OCI-LY3 (cell line): ENCODE measurements at regions not wholly inside any gene's neighbourhood (a gene's known extent, or its start where the extent isn't known, plus 50 kb on each side); places are given as distances from the start of the nearest gene placed in this dataset.
"Not testable (repeated sequence)": the region's sequence is repeated elsewhere in the genome, so short reads cannot be mapped to it uniquely, and the experiment has no call there.

ENCODE experiments used
- H2AFZ ChIP-seq: fragments of 200-600, 300-600 bp; shearing (Covaris generic); 2 replicates; pipeline ENCODE4 v1.6.0; 2014; ENCODE audit warnings: antibody characterized with exemption, low read depth, low read length
- H3K27ac ChIP-seq: fragments of 200-600, 300-600 bp; sonication (generic); 2 replicates; pipeline ENCODE4 v1.5.1; 2014; ENCODE audit warnings: mild to moderate bottlenecking, low read length, moderate library complexity, mixed read lengths
- H3K27me3 ChIP-seq: fragments of 200-600, 300-600 bp; sonication (generic); 2 replicates; pipeline ENCODE4 v1.6.1; 2014; ENCODE audit warnings: low read depth, low read length, mixed read lengths
- H3K36me3 ChIP-seq: fragments of 200-600, 300-600 bp; sonication (generic); replicated peaks from 2 replicates; pipeline ENCODE3; 2014; ENCODE audit warnings: low read depth, low read length, mixed read lengths
- H3K4me1 ChIP-seq: fragments of 300-600, 200-600 bp; sonication (generic); 2 replicates; pipeline ENCODE4 v1.6.1; 2014; ENCODE audit warnings: low read length, mixed read lengths
- H3K4me2 ChIP-seq: fragments of 200-600, 300-600 bp; sonication (generic); 2 replicates; pipeline ENCODE4 v1.6.1; 2014; ENCODE audit warnings: low read length, mixed read lengths
- H3K4me3 ChIP-seq: fragments of 300-600, 200-600 bp; sonication (generic); 2 replicates; pipeline ENCODE4 v1.5.1; 2014; ENCODE audit warnings: antibody characterized with exemption, mild to moderate bottlenecking, low read length, moderate library complexity
- H3K79me2 ChIP-seq: fragments of 300-600, 200-600 bp; shearing (Covaris generic); 2 replicates; pipeline ENCODE4 v1.6.1; 2014; ENCODE audit warnings: mild to moderate bottlenecking, low read length, mixed read lengths
- H3K9ac ChIP-seq: fragments of 300-600, 200-600 bp; shearing (Covaris generic); 2 replicates; pipeline ENCODE4 v1.6.0; 2014; ENCODE audit warnings: mild to moderate bottlenecking, low read length, moderate library complexity
- H3K9me3 ChIP-seq: fragments of 200-600, 300-600 bp; shearing (Covaris generic); 2 replicates; pipeline ENCODE4 v1.6.1; 2014; ENCODE audit warnings: low read length, mixed read lengths; ENCODE audit not compliant: insufficient read depth
- H4K20me1 ChIP-seq: fragments of 200-600, 300-600 bp; sonication (generic); 2 replicates; pipeline ENCODE4 v1.6.1; 2016; ENCODE audit warnings: low read length, mixed read lengths; ENCODE audit not compliant: insufficient read depth
- EZH2phosphoT487 ChIP-seq: fragments of 200-600 bp; shearing (Covaris generic); IDR thresholded peaks from 2 replicates; pipeline ENCODE4 v1.6.1; 2018; ENCODE audit warnings: antibody characterized with exemption, mixed run types, low read depth
- TF ChIP-seq, protein P1 (sequence below): fragments of 200-600, 300-600 bp; sonication (generic); IDR thresholded peaks from 2 replicates; pipeline ENCODE4 v1.5.1; 2014; ENCODE audit warnings: antibody characterized with exemption, low read length, low read depth

DNA sequence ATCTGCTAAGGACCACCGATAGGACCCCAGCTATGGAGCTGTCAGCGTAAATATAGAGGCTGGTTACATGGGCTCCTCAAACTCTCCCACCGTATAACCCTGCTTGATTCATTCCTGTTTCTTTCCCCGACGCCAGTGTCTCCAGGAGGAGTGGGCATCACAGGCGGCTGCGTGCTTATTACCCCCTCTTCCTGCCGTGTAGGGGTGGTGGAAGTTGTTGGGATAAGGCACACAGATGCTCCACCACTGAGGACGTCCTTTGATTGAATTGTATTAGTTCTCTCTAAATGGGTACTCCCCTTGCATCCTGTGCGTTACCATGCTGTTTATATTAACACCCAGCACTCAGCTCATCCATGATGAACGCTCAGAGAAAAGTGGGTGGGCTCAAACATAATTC is 104.6 kb downstream of the ZBTB18 start:
- H3K79me2 ChIP-seq, result no peaks in the 10 kb centered on the region
- no peaks in the 10 kb centered on the region; the same call in 1 of the 2 replicates for H3K4me1 ChIP-seq
- H3K9ac ChIP-seq, result no peak overlapping the region
- H2AFZ ChIP-seq, result no peak overlapping the region
- H3K9me3 ChIP-seq, result no peaks in the 10 kb centered on the region
- no peak overlapping the region for H3K27ac ChIP-seq
- no peak overlapping the region for H3K4me2 ChIP-seq
- H3K36me3 ChIP-seq, result no peaks in the 10 kb centered on the region
- no peak overlapping the region for H3K4me3 ChIP-seq
- TF ChIP-seq EZH2phosphoT487, result no peak
- TF ChIP-seq, protein P1, sequence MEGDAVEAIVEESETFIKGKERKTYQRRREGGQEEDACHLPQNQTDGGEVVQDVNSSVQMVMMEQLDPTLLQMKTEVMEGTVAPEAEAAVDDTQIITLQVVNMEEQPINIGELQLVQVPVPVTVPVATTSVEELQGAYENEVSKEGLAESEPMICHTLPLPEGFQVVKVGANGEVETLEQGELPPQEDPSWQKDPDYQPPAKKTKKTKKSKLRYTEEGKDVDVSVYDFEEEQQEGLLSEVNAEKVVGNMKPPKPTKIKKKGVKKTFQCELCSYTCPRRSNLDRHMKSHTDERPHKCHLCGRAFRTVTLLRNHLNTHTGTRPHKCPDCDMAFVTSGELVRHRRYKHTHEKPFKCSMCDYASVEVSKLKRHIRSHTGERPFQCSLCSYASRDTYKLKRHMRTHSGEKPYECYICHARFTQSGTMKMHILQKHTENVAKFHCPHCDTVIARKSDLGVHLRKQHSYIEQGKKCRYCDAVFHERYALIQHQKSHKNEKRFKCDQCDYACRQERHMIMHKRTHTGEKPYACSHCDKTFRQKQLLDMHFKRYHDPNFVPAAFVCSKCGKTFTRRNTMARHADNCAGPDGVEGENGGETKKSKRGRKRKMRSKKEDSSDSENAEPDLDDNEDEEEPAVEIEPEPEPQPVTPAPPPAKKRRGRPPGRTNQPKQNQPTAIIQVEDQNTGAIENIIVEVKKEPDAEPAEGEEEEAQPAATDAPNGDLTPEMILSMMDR, result no peak
- H4K20me1 ChIP-seq, result no peaks in the 10 kb centered on the region
- H3K27me3 ChIP-seq, result peaks cover 17% of the 10 kb centered on the region; the same call in 1 of the 2 replicates

DNA sequence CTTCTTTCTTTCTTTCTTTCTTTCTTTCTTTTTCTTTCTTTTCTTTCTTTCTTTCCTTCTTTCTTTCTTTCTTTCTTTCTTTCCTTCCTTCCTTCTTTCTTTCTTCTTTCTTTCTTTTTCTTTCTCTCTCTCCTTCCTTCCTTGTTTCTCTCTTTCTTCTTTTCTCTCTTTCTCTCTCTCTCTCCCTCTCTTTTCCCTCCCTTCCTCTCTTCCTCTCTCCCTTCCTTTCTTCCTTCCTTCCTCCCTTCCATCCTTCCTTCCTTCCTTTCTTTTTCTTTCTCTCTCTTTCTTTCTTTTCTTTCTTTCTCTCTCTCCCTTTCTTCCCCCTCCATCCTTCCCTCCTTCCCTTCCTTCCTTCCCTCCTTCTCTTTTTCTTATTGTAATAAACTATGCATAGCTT is 105.5 kb downstream of the ZBTB18 start:
- H3K79me2 ChIP-seq, H2AFZ ChIP-seq, H3K9me3 ChIP-seq, H4K20me1 ChIP-seq, H3K9ac ChIP-seq, H3K36me3 ChIP-seq, H3K4me1 ChIP-seq, H3K27ac ChIP-seq, H3K4me3 ChIP-seq, H3K4me2 ChIP-seq: not testable (repeated sequence)
- peaks cover 17% of the 10 kb centered on the region; the same call in 1 of the 2 replicates for H3K27me3 ChIP-seq

DNA sequence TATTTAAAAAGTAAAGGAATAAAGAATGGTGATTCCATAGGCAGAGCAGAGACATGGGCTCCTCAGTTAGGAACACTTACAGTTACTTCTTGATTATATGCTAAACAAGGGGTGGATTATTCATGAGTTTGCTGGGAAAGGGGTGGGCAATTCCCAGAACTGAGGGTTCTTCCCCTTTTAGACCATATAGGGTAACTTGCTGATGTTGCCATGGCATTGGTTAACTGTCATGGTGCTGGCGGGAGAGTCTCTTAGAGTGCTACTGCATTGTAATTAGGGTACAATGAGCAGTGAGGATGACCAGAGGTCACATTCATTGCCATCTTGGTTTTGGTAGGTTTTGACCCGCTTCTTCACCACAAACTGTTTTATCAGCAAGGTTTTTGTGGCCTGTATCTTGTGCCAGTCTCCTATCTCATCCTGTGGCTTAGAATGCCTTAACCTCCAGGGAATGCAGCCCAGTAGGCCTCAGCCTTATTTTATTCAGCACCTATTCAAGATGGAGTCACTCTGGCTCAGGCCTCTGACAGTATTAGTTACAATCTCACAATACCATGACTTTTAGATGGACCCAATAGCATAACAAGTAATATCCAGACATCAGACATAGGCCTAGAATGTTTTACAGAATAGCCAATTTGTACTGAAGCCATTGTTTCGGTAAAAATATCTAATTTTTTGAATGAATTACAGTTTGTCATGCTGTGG is 106.8 kb downstream of the ZBTB18 start:
- Histone ChIP-seq H3K4me3 (no peak overlapping the region), H3K27me3 (peaks cover 11% of the 10 kb centered on the region; the same call in 1 of the 2 replicates), H3K4me2 (no peak overlapping the region), H3K36me3 (no peaks in the 10 kb centered on the region), H3K9me3 (no peaks in the 10 kb centered on the region), H3K27ac (no peak overlapping the region), H4K20me1 (no peaks in the 10 kb centered on the region), H3K79me2 (no peaks in the 10 kb centered on the region), H3K4me1 (no peaks in the 10 kb centered on the region; the same call in 1 of the 2 replicates), H3K9ac (no peak overlapping the region), H2AFZ (no peak overlapping the region)
- no peak for TF ChIP-seq EZH2phosphoT487
- TF ChIP-seq, protein P1, result no peak

DNA sequence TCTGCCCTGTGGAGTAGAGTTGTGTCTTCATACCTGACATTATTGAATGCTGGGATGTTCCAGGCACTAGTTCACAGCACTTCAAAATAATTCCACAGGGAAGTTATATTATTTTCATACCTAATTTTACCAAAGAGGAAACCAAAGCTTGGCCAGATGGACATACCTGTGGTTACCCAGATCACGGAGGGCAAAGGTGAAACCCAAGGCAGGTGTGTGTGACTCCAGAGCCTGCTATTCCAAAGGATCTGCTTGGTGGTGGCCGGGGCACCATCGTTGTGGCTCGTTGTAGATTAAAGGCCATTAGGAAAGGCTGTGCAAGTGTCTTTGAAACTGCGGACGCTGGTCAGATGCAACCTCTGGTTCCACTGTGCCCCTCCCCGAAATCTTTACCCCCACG is 108.6 kb downstream of the ZBTB18 start:
- Histone ChIP-seq H3K9ac (no peak overlapping the region), H3K4me1 (no peaks in the 10 kb centered on the region; the same call in 1 of the 2 replicates), H3K27me3 (peaks cover 2% of the 10 kb centered on the region; the same call in 1 of the 2 replicates), H3K79me2 (no peaks in the 10 kb centered on the region), H3K4me3 (no peak overlapping the region), H2AFZ (no peak overlapping the region), H3K4me2 (no peak overlapping the region), H3K36me3 (no peaks in the 10 kb centered on the region), H3K9me3 (no peaks in the 10 kb centered on the region), H3K27ac (no peak overlapping the region), H4K20me1 (no peaks in the 10 kb centered on the region)
- TF ChIP-seq EZH2phosphoT487, result no peak
- TF ChIP-seq, protein P1, result no peak
